ENCODE measurements at regions not wholly inside any gene's neighbourhood (a gene's known extent, or its start where the extent isn't known, plus 50 kb on each side); places are given as distances from the start of the nearest gene placed in this dataset.

DNA sequence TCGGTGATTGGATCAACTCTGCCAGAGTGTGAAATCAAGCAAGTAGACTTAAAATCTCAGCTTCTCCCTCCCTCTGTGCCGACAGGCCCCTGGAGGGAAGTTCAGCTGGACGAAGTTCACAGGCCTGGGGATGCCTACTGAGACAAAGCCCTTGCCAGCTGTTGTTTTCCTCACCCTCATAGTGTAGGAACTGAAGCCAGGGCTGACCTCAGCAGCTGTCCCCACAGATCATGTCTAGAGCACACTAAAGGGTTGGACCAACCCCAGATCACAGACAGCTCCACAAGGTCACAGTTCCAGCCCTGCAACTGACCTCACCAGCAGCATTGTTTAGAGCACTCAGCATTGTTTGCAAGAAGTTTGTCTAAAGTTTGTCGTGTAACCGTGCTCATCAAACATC, 261.9 kb upstream of the ECI2 start:
- no peak for TF ChIP-seq CTCF (IDR thresholded peaks at IDR 0.05; ENCODE audit: low read depth, low read length)
- POLR2A ChIA-PET, result no interaction called here
- no peak for DNase-seq (ENCODE audit: low read depth, low spot score)
- CTCF ChIA-PET, result no interaction called here
- Histone ChIP-seq H3K9me3 (ENCODE audit: control insufficient read depth, insufficient read depth, low read length) (no peaks in the 10 kb centered on the region), H3K4me3 (ENCODE audit: low read depth, low read length) (no peak overlapping the region), H3K27me3 (ENCODE audit: control insufficient read depth, insufficient read depth, low read length) (no peaks in the 10 kb centered on the region), H3K27ac (ENCODE audit: low read depth, low read length) (no peak overlapping the region)

DNA sequence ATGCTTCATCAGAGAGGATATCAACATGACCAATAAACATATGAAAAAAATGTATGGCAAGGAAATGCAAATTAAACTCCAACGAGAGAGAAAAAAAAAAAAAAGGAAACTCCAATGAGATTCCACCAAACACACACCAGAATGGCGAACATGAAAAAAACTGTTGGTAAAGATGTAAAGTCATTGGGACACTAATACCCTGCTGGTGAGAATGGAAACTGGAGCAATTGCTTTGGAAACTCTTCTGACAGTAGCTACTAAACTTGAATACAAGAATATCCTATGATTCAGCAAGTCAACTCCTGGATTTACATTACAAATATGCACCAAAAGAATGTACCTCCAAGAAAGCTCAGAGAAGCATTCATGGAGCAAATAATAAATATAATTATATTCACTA, 260.7 kb upstream of the ECI2 start:
- ChIA-PET CTCF (interaction anchor here (0.7 to 0.9 kb wide), 4 partner anchors 8 to 44 kb away, joined by 3 read pairs; no protein-coding TSS in a partner anchor), POLR2A (no interaction called here)
- no peaks in the 10 kb centered on the region for H3K27me3 ChIP-seq (ENCODE audit: control insufficient read depth, insufficient read depth, low read length)
- DNase-seq (ENCODE audit: low read depth, low spot score), result no peak
- H3K27ac ChIP-seq (ENCODE audit: low read depth, low read length), result no peak overlapping the region
- 0 out of 2 replicates have a peak, but pooled peaks have one; percentile 25 for TF ChIP-seq CTCF (IDR thresholded peaks at IDR 0.05; ENCODE audit: low read depth, low read length)
- no peaks in the 10 kb centered on the region for H3K9me3 ChIP-seq (ENCODE audit: control insufficient read depth, insufficient read depth, low read length)
- no peak overlapping the region for H3K4me3 ChIP-seq (ENCODE audit: low read depth, low read length)

GRCh38 chr6:4395386-4395785, 260.0 kb upstream of the ECI2 start:
- DNase-seq (ENCODE audit: low read depth, low spot score), result no peak
- H3K4me3 ChIP-seq (ENCODE audit: low read depth, low read length), result no peak overlapping the region
- CTCF ChIA-PET, result interaction anchor here (0.7 to 0.9 kb wide), 4 partner anchors 9 to 123 kb away, joined by 3 read pairs; no protein-coding TSS in a partner anchor
- no peaks in the 10 kb centered on the region for H3K27me3 ChIP-seq (ENCODE audit: control insufficient read depth, insufficient read depth, low read length)
- POLR2A ChIA-PET, result no interaction called here
- no peaks in the 10 kb centered on the region for H3K9me3 ChIP-seq (ENCODE audit: control insufficient read depth, insufficient read depth, low read length)
- no peak for TF ChIP-seq CTCF (IDR thresholded peaks at IDR 0.05; ENCODE audit: low read depth, low read length)
- no peak overlapping the region for H3K27ac ChIP-seq (ENCODE audit: low read depth, low read length)

GRCh38 chr6:4394786-4395185, 259.4 kb upstream of the ECI2 start:
- ChIA-PET POLR2A (no interaction called here), CTCF (interaction anchor here (0.7 kb wide), 1 partner anchor 395 kb away, joined by 4 read pairs; no protein-coding TSS in a partner anchor)
- Histone ChIP-seq H3K27ac (ENCODE audit: low read depth, low read length) (no peak overlapping the region), H3K4me3 (ENCODE audit: low read depth, low read length) (no peak overlapping the region), H3K9me3 (ENCODE audit: control insufficient read depth, insufficient read depth, low read length) (no peaks in the 10 kb centered on the region), H3K27me3 (ENCODE audit: control insufficient read depth, insufficient read depth, low read length) (no peaks in the 10 kb centered on the region)
- no peak for TF ChIP-seq CTCF (IDR thresholded peaks at IDR 0.05; ENCODE audit: low read depth, low read length)
- DNase-seq (ENCODE audit: low read depth, low spot score), result no peak

GRCh38 chr6:4388675-4389074, 253.3 kb upstream of the ECI2 start:
- CTCF ChIA-PET, result no interaction called here
- Histone ChIP-seq H3K27ac (ENCODE audit: low read depth, low read length) (no peak overlapping the region), H3K27me3 (ENCODE audit: control insufficient read depth, insufficient read depth, low read length) (no peaks in the 10 kb centered on the region), H3K4me3 (ENCODE audit: low read depth, low read length) (no peak overlapping the region), H3K9me3 (ENCODE audit: control insufficient read depth, insufficient read depth, low read length) (peaks cover 19% of the 10 kb centered on the region)
- DNase-seq (ENCODE audit: low read depth, low spot score), result no peak
- POLR2A ChIA-PET, result no interaction called here
- TF ChIP-seq CTCF (IDR thresholded peaks at IDR 0.05; ENCODE audit: low read depth, low read length), result no peak
